Glutamatergic neuron (in vitro differentiated cells): ENCODE measurements at regions not wholly inside any gene's neighbourhood (a gene's known extent, or its start where the extent isn't known, plus 50 kb on each side); places are given as distances from the start of the nearest gene placed in this dataset.

Source experiments
- DNase-seq: peaks from one replicate; pipeline ENCODE4 v3.0.0; 2022
- H3K27ac Mint-ChIP-seq: one replicate; pipeline ENCODE4 v1.8.0; 2020; ENCODE audit warnings: mild to moderate bottlenecking, mixed read lengths, inconsistent platforms; ENCODE audit not compliant: unreplicated experiment
- H3K27me3 Mint-ChIP-seq: one replicate; pipeline ENCODE4 v1.8.0; 2020; ENCODE audit warnings: mild to moderate bottlenecking, moderate library complexity, mixed read lengths, inconsistent platforms; ENCODE audit not compliant: unreplicated experiment
- H3K36me3 Mint-ChIP-seq: one replicate; pipeline ENCODE4 v1.8.0; 2020; ENCODE audit warnings: mild to moderate bottlenecking, mixed read lengths, inconsistent platforms; ENCODE audit not compliant: unreplicated experiment
- H3K4me1 Mint-ChIP-seq: one replicate; pipeline ENCODE4 v1.8.0; 2020; ENCODE audit warnings: mild to moderate bottlenecking, low read depth, mixed read lengths, inconsistent platforms; ENCODE audit not compliant: unreplicated experiment
- H3K4me3 Mint-ChIP-seq: one replicate; pipeline ENCODE4 v1.8.0; 2020; ENCODE audit warnings: mild to moderate bottlenecking, mixed read lengths, inconsistent platforms; ENCODE audit not compliant: unreplicated experiment
- H3K9me3 Mint-ChIP-seq: one replicate; pipeline ENCODE4 v1.8.0; 2020; ENCODE audit warnings: mild to moderate bottlenecking, moderate library complexity, mixed read lengths, inconsistent platforms; ENCODE audit not compliant: unreplicated experiment
- TF ChIP-seq, protein P1 (sequence below): fragments of 200-600 bp; sonication (generic); IDR thresholded peaks from one replicate; pipeline ENCODE4 v1.5.0; 2021; ENCODE audit not compliant: partially characterized antibody, unreplicated experiment

- TF ChIP-seq, protein P1, sequence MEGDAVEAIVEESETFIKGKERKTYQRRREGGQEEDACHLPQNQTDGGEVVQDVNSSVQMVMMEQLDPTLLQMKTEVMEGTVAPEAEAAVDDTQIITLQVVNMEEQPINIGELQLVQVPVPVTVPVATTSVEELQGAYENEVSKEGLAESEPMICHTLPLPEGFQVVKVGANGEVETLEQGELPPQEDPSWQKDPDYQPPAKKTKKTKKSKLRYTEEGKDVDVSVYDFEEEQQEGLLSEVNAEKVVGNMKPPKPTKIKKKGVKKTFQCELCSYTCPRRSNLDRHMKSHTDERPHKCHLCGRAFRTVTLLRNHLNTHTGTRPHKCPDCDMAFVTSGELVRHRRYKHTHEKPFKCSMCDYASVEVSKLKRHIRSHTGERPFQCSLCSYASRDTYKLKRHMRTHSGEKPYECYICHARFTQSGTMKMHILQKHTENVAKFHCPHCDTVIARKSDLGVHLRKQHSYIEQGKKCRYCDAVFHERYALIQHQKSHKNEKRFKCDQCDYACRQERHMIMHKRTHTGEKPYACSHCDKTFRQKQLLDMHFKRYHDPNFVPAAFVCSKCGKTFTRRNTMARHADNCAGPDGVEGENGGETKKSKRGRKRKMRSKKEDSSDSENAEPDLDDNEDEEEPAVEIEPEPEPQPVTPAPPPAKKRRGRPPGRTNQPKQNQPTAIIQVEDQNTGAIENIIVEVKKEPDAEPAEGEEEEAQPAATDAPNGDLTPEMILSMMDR: no peak
- peaks cover 15% of the 10 kb centered on the region for H3K27me3 Mint-ChIP-seq
- no peak overlapping the region for H3K4me3 Mint-ChIP-seq
- no peaks in the 10 kb centered on the region for H3K36me3 Mint-ChIP-seq
- H3K4me1 Mint-ChIP-seq: no peaks in the 10 kb centered on the region
- no peaks in the 10 kb centered on the region for H3K9me3 Mint-ChIP-seq
- no peak overlapping the region for H3K27ac Mint-ChIP-seq
- no peak for DNase-seq
Measured at GRCh38 chr15:66625531-66625930, 59.7 kb upstream of the LCTL start.

GRCh38 chr15:66625974-66626373 lies 60.2 kb upstream of the LCTL start:
- DNase-seq: no peak
- H3K27ac Mint-ChIP-seq: no peak overlapping the region

DNA sequence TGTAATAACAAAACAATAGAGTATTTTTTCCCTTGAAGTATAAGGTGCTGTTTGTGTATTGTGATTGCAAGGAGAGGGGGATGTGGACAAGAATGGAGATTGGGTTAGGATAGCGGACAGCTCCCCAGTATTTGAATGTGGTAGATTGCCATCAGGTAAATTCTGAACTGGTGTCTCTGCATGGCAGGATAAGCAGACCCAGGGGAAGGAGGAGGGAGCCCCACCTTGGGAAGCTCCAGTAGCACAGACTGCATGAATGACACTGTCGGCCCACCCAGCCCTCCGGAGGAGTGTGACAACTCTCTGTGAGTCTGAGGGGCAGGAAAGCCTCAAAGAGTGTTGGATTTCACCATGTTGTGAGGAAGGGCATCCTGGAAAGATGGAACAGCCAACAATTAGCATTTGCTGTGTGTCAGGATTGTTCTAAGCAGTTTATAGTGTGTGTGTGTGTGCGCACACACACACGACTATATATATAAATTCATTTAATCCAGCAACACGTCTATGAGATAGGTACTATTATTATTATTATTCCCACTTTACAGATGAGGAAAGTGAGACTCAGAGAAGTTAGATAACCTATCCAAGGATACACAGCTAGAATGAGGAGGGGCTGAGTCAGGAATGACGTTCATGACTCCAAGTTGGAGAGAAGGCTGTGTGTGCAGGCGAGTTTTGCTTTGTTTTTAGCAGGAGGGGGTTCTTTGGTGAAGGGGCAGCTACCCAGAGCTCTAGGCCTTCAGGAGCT lies 63.4 kb upstream of the LCTL start:
- TF ChIP-seq, protein P1: no peak
- Mint-ChIP-seq H3K27me3 (peaks cover 2% of the 10 kb centered on the region), H3K4me3 (no peak overlapping the region), H3K9me3 (no peaks in the 10 kb centered on the region), H3K36me3 (no peaks in the 10 kb centered on the region), H3K4me1 (peaks cover 3% of the 10 kb centered on the region), H3K27ac (no peak overlapping the region)
- DNase-seq: no peak

More at GRCh38 chr15:66625974-66626373, 60.2 kb upstream of the LCTL start:
- no peaks in the 10 kb centered on the region for H3K36me3 Mint-ChIP-seq
- TF ChIP-seq, protein P1: no peak
- no peak overlapping the region for H3K4me3 Mint-ChIP-seq
- no peaks in the 10 kb centered on the region for H3K9me3 Mint-ChIP-seq
- H3K27me3 Mint-ChIP-seq: peaks cover 12% of the 10 kb centered on the region
- no peaks in the 10 kb centered on the region for H3K4me1 Mint-ChIP-seq

DNA sequence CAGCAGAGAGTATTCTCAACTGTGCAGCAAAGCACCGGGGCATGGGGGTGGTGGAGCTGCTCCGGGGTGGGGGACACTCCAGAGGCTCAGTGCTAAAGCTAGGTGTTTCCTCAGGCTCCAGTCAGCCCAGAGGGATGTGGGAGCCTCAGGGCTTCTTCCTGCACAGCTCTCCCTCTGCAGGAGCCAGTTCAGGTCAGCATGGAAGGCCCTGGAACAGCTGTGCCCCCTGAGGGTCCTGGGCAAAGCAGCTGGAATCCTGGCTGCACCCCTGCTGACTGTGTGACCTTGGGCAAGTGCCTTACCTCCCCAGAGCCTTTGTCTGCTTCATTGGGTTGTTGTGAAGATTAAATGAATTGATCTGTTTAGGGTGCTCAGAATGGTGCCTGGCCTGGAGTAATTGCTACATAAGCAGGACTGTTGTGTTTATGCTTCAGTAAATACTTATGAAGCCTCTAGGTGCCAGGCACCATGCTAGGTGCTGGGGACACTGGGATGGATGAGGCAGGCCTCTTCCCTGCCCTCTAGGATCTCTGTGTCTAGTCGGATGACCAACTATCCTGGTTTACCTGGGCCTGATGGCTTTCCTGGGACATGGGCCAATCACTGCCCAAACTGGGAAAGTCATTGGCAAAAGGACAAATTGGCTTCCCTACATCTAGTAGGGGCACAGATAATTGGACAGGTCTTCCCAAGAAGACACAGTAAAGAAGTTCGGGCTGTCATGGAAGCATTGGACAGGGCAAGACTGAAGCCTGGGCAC lies 64.2 kb upstream of the LCTL start:
- H3K4me1 Mint-ChIP-seq: peaks cover 3% of the 10 kb centered on the region

More for the DNA sequence above, 64.2 kb upstream of the LCTL start:
- Mint-ChIP-seq H3K36me3 (no peaks in the 10 kb centered on the region), H3K27me3 (peaks cover 2% of the 10 kb centered on the region), H3K9me3 (no peaks in the 10 kb centered on the region), H3K4me3 (no peak overlapping the region), H3K27ac (no peak overlapping the region)
- TF ChIP-seq, protein P1: no peak
- DNase-seq: no peak
